ENCODE measurements at regions not wholly inside any gene's neighbourhood (a gene's known extent, or its start where the extent isn't known, plus 50 kb on each side); places are given as distances from the start of the nearest gene placed in this dataset.
"Not testable (repeated sequence)": the region's sequence is repeated elsewhere in the genome, so short reads cannot be mapped to it uniquely, and the experiment has no call there.

DNA sequence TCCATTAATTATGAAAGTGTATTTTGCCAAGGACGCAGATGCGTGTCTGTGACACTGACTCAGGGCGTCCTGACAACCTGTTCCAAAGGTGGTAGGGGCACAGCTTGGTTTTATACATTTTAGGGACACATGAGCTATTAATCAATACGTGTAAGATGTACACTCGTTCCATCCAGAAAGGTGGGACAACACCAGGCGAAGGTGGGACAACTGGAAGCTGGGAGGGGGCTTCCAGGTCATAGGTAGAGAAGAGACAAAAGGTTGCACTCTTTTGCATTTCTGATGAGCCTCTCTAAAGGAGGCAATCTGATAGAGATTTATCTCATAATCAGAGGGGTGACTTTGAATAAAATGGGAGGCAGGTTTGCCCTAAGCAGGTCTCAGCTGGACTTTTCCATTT, 82.7 kb upstream of the ZNF746 start:
- no peak overlapping the region for H2BK120ac ChIP-seq (ENCODE audit: insufficient read depth, low read length, poor library complexity)
- H2BK5ac ChIP-seq (ENCODE audit: low read depth, low read length, poor library complexity), result no peak overlapping the region
- no CpG with 5 or more reads among the region's 6 CpGs for WGBS (ENCODE audit: extremely low coverage, insufficient coverage, insufficient read length)
- H3K14ac ChIP-seq (ENCODE audit: low read length), result no peak overlapping the region
- H3K9me3 ChIP-seq (ENCODE audit: insufficient read depth, low read depth, low read length), result peaks cover 17% of the 10 kb centered on the region
- no peak overlapping the region for H2AK5ac ChIP-seq (ENCODE audit: low read length)
- no peaks in the 10 kb centered on the region for H3K27me3 ChIP-seq (ENCODE audit: insufficient read depth, low read length)
- no peaks in the 10 kb centered on the region for H3K79me1 ChIP-seq (ENCODE audit: low read length)
- H2BK12ac ChIP-seq (ENCODE audit: low read length), result no peak overlapping the region
- H2AFZ ChIP-seq (ENCODE audit: insufficient read depth, low read length, poor library complexity), result no peak overlapping the region
- DNase-seq, result no peak
- no peak overlapping the region for H3K4me2 ChIP-seq (ENCODE audit: low read length)
- H3K4me1 ChIP-seq (ENCODE audit: control insufficient read depth in 1 of 2, insufficient read depth in 2 of 2, low read length in 2 of 2), result no peaks in the 10 kb centered on the region
- H3K4me3 ChIP-seq (ENCODE audit: low read depth, low read length), result no peak overlapping the region
- H4K8ac ChIP-seq (ENCODE audit: low read depth, low read length), result no peak overlapping the region
- no peak overlapping the region for H3K9ac ChIP-seq (ENCODE audit: low read length)
- H3K36me3 ChIP-seq (ENCODE audit: control insufficient read depth in 1 of 2, insufficient read depth in 2 of 2, low read length in 2 of 2), result peaks cover 22 to 36% of the 10 kb centered on the region in 2 experiments
- H4K91ac ChIP-seq (ENCODE audit: low read depth, low read length), result no peak overlapping the region
- H3K79me2 ChIP-seq (ENCODE audit: control insufficient read depth, insufficient read depth, low read length, poor library complexity), result no peaks in the 10 kb centered on the region
- H4K12ac ChIP-seq (ENCODE audit: low read depth, low read length), result no peak overlapping the region
- H3K23ac ChIP-seq (ENCODE audit: low read length), result no peak overlapping the region
- H3K4ac ChIP-seq (ENCODE audit: low read depth, low read length), result no peak overlapping the region
- no peak overlapping the region for H3K18ac ChIP-seq (ENCODE audit: low read length)
- H3K27ac ChIP-seq (ENCODE audit: low read depth, low read length), result no peak overlapping the region

DNA sequence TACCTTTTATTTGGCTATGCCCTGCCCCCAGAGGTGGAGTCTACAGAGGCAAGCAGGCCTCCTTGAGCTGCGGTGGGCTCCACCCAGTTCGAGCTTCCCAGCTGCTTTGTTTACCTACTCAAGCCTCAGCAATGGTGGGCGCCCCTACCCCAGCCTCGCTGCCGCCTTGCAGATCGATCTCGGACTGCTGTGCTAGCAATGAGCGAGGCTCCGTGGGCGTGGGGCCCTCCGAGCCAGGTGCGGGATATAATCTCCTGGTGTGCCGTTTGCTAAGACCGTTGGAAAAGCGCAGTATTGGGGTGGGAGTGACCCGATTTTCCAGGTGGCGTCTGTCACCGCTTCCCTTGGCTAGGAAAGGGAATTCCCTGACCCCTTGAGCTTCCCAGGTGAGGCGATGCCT, 81.8 kb upstream of the ZNF746 start:
- not testable (repeated sequence) for H2AFZ ChIP-seq (ENCODE audit: insufficient read depth, low read length, poor library complexity); H2BK12ac ChIP-seq (ENCODE audit: low read length); H3K23ac ChIP-seq (ENCODE audit: low read length); H3K79me2 ChIP-seq (ENCODE audit: control insufficient read depth, insufficient read depth, low read length, poor library complexity); H3K27ac ChIP-seq (ENCODE audit: low read depth, low read length); H3K18ac ChIP-seq (ENCODE audit: low read length); H3K4ac ChIP-seq (ENCODE audit: low read depth, low read length); H4K12ac ChIP-seq (ENCODE audit: low read depth, low read length); DNase-seq; H2BK5ac ChIP-seq (ENCODE audit: low read depth, low read length, poor library complexity); H4K8ac ChIP-seq (ENCODE audit: low read depth, low read length); H4K91ac ChIP-seq (ENCODE audit: low read depth, low read length); H3K14ac ChIP-seq (ENCODE audit: low read length); H2AK5ac ChIP-seq (ENCODE audit: low read length); H3K9ac ChIP-seq (ENCODE audit: low read length); H3K79me1 ChIP-seq (ENCODE audit: low read length); H3K4me2 ChIP-seq (ENCODE audit: low read length); H3K27me3 ChIP-seq (ENCODE audit: insufficient read depth, low read length); H3K4me3 ChIP-seq (ENCODE audit: low read depth, low read length); H2BK120ac ChIP-seq (ENCODE audit: insufficient read depth, low read length, poor library complexity); H3K4me1 ChIP-seq (ENCODE audit: control insufficient read depth in 1 of 2, insufficient read depth in 2 of 2, low read length in 2 of 2)
- Histone ChIP-seq H3K36me3 (ENCODE audit: control insufficient read depth in 1 of 2, insufficient read depth in 2 of 2, low read length in 2 of 2) (peaks cover 17 to 31% of the 10 kb centered on the region in 2 experiments), H3K9me3 (ENCODE audit: insufficient read depth, low read depth, low read length) (peaks cover 17% of the 10 kb centered on the region)
- WGBS (ENCODE audit: extremely low coverage, insufficient coverage, insufficient read length), result no CpG with 5 or more reads among the region's 19 CpGs

DNA sequence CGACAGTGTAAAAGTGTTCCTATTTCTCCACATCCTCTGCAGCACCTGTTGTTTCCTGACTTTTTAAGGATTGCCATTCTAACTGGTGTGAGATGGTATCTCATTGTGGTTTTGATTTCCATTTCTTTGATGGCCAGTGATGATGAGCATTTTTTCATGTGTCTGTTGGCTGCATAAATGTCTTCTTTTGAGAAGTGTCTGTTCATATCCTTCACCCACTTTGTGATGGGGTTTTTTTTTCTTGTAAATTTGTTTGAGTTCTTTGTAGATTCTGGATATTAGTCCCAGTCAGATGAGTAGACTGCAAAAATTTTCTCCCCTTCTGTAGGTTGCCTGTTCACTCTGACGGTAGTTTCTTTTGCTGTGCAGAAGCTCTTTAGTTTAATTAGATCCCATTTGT, 76.8 kb upstream of the ZNF746 start:
- H3K4me3 ChIP-seq (ENCODE audit: low read depth, low read length); H2AFZ ChIP-seq (ENCODE audit: insufficient read depth, low read length, poor library complexity); H3K4me2 ChIP-seq (ENCODE audit: low read length); H2BK120ac ChIP-seq (ENCODE audit: insufficient read depth, low read length, poor library complexity); H4K91ac ChIP-seq (ENCODE audit: low read depth, low read length); H2BK12ac ChIP-seq (ENCODE audit: low read length); H2BK5ac ChIP-seq (ENCODE audit: low read depth, low read length, poor library complexity); H3K23ac ChIP-seq (ENCODE audit: low read length); H3K18ac ChIP-seq (ENCODE audit: low read length); H3K4ac ChIP-seq (ENCODE audit: low read depth, low read length); DNase-seq; H4K8ac ChIP-seq (ENCODE audit: low read depth, low read length); H3K27ac ChIP-seq (ENCODE audit: low read depth, low read length); H4K12ac ChIP-seq (ENCODE audit: low read depth, low read length); H2AK5ac ChIP-seq (ENCODE audit: low read length); H3K14ac ChIP-seq (ENCODE audit: low read length); H3K27me3 ChIP-seq (ENCODE audit: insufficient read depth, low read length); H3K4me1 ChIP-seq (ENCODE audit: control insufficient read depth in 1 of 2, insufficient read depth in 2 of 2, low read length in 2 of 2); H3K9me3 ChIP-seq (ENCODE audit: insufficient read depth, low read depth, low read length); H3K79me2 ChIP-seq (ENCODE audit: control insufficient read depth, insufficient read depth, low read length, poor library complexity); H3K9ac ChIP-seq (ENCODE audit: low read length); H3K79me1 ChIP-seq (ENCODE audit: low read length): not testable (repeated sequence)
- WGBS (ENCODE audit: extremely low coverage, insufficient coverage, insufficient read length), result no CpG with 5 or more reads among the region's 2 CpGs
- peaks cover 5 to 11% of the 10 kb centered on the region in 2 experiments for H3K36me3 ChIP-seq (ENCODE audit: control insufficient read depth in 1 of 2, insufficient read depth in 2 of 2, low read length in 2 of 2)

DNA sequence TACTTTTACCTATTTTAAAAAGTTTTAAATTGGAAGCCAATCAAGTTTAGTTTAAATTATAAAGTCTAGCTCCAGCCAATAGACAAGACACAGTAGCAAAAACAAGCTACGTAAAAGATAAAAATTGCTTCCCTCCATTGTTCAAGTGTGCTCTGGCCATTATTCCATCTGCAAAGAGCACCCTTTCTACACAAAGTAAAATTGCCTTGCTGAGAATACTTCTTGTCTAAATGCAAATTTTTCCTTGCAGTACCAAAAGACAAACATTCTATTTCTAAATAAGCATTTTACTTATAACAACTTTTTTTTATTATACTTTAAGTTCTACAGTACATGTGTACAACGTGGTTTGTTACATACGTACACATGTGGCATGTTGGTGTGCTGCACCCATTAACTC, 75.9 kb upstream of the ZNF746 start:
- H3K14ac ChIP-seq (ENCODE audit: low read length), result no peak overlapping the region
- H3K27me3 ChIP-seq (ENCODE audit: insufficient read depth, low read length), result no peaks in the 10 kb centered on the region
- H2BK120ac ChIP-seq (ENCODE audit: insufficient read depth, low read length, poor library complexity), result no peak overlapping the region
- peaks cover 4% of the 10 kb centered on the region for H3K9me3 ChIP-seq (ENCODE audit: insufficient read depth, low read depth, low read length)
- no peak overlapping the region for H3K9ac ChIP-seq (ENCODE audit: low read length)
- no peak overlapping the region for H3K4me2 ChIP-seq (ENCODE audit: low read length)
- no peak overlapping the region for H3K4me3 ChIP-seq (ENCODE audit: low read depth, low read length)
- H3K4me1 ChIP-seq (ENCODE audit: control insufficient read depth in 1 of 2, insufficient read depth in 2 of 2, low read length in 2 of 2), result no peaks in the 10 kb centered on the region
- no CpG with 5 or more reads among the region's 3 CpGs for WGBS (ENCODE audit: extremely low coverage, insufficient coverage, insufficient read length)
- H3K18ac ChIP-seq (ENCODE audit: low read length), result no peak overlapping the region
- no peak overlapping the region for H2AK5ac ChIP-seq (ENCODE audit: low read length)
- no peak overlapping the region for H2BK12ac ChIP-seq (ENCODE audit: low read length)
- no peak overlapping the region for H3K4ac ChIP-seq (ENCODE audit: low read depth, low read length)
- no peak overlapping the region for H3K27ac ChIP-seq (ENCODE audit: low read depth, low read length)
- H4K8ac ChIP-seq (ENCODE audit: low read depth, low read length), result no peak overlapping the region
- H3K79me1 ChIP-seq (ENCODE audit: low read length), result no peaks in the 10 kb centered on the region
- H3K79me2 ChIP-seq (ENCODE audit: control insufficient read depth, insufficient read depth, low read length, poor library complexity), result no peaks in the 10 kb centered on the region
- H4K12ac ChIP-seq (ENCODE audit: low read depth, low read length), result no peak overlapping the region
- DNase-seq, result no peak
- no peak overlapping the region for H2AFZ ChIP-seq (ENCODE audit: insufficient read depth, low read length, poor library complexity)
- peaks cover 2 to 6% of the 10 kb centered on the region in 2 experiments for H3K36me3 ChIP-seq (ENCODE audit: control insufficient read depth in 1 of 2, insufficient read depth in 2 of 2, low read length in 2 of 2)
- no peak overlapping the region for H4K91ac ChIP-seq (ENCODE audit: low read depth, low read length)
- H2BK5ac ChIP-seq (ENCODE audit: low read depth, low read length, poor library complexity), result no peak overlapping the region
- H3K23ac ChIP-seq (ENCODE audit: low read length), result no peak overlapping the region

All from trophoblast cell (in vitro differentiated cells and primary cell).